Keratinocyte (primary cell): ENCODE measurements at regions not wholly inside any gene's neighbourhood (a gene's known extent, or its start where the extent isn't known, plus 50 kb on each side); places are given as distances from the start of the nearest gene placed in this dataset.
"Not testable (repeated sequence)": the region's sequence is repeated elsewhere in the genome, so short reads cannot be mapped to it uniquely, and the experiment has no call there.

Experiments
- CTCF ChIP-seq, 3 experiments: IDR thresholded peaks in 1 of 3; conservative IDR thresholded peaks in 1 of 3; optimal IDR thresholded peaks in 1 of 3; 2 replicates in 2 of 3; 3 replicates in 1 of 3; pipeline versions ENCODE3 to v1.5.1; 2011; ENCODE audit warnings: low read length in 3 of 3, mild to moderate bottlenecking in 3 of 3, moderate library complexity in 2 of 3, control low read depth in 1 of 3, inconsistent platforms in 1 of 3; ENCODE audit not compliant: insufficient read depth in 2 of 3; ENCODE audit errors: extremely low read depth in 1 of 3
- EZH2 ChIP-seq: IDR thresholded peaks from one replicate; pipeline ENCODE4 v1.6.1; 2012; ENCODE audit warnings: inconsistent platforms, mild to moderate bottlenecking, low read length, moderate library complexity

- TF ChIP-seq CTCF (optimal IDR thresholded peaks at IDR 0.05 in 1 of 3, IDR thresholded peaks at IDR 0.05 in 1 of 3, conservative IDR thresholded peaks at IDR 0.05 in 1 of 3; ENCODE audit: extremely low read depth in 1 of 3, insufficient read depth in 2 of 3, low read length in 3 of 3); EZH2: not testable (repeated sequence)
Observed at GRCh38 chr18:38489721-38490120, 924.1 kb upstream of the CELF4 start.
